ENCODE measurements at regions not wholly inside any gene's neighbourhood (a gene's known extent, or its start where the extent isn't known, plus 50 kb on each side); places are given as distances from the start of the nearest gene placed in this dataset.

DNA sequence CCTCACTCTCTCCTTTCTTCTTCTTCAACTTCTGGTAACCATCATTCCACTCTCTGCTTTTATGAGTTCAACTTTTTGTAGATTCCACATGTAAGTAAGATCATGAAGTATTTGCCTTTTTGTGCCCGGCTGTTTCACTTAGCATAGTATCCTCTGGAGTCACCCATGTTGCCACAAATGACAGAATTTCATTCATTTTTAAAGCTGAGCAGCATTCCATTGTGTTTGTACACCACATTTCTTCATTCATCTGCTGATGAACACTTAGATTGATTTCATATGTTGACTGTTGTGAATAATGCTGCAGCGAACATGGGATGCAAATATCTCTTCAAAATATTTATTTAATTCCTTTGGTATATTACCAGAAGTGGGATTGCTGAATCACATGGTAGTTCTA, 133.6 kb upstream of the ERBB4 start:
- TF ChIP-seq EZH2 (IDR thresholded peaks at IDR 0.05; ENCODE audit: insufficient read depth, poor library complexity, severe bottlenecking) (no peak), EZH2phosphoT487 (IDR thresholded peaks at IDR 0.05; ENCODE audit: insufficient read depth, low read depth) (no peak)
- H3F3A ChIP-seq (ENCODE audit: insufficient read depth), result peaks cover 7% of the 10 kb centered on the region
- no peak overlapping the region for H3K4me2 ChIP-seq (ENCODE audit: unreplicated experiment)
- no peak overlapping the region for H2AFZ ChIP-seq
- no peaks in the 10 kb centered on the region for H3K9me3 ChIP-seq (ENCODE audit: low read depth)
- no peaks in the 10 kb centered on the region for H3K79me2 ChIP-seq (ENCODE audit: insufficient read depth)
- H4K20me1 ChIP-seq (ENCODE audit: insufficient read depth), result no peaks in the 10 kb centered on the region
- DNase-seq, result peak; percentile 51
- in situ Hi-C loops (cut with MboI), result no loop called here
- no peaks in the 10 kb centered on the region for H3K9me2 ChIP-seq (ENCODE audit: insufficient read depth)
- H3K27ac ChIP-seq, result no peak overlapping the region
- WGBS, 2 experiments (ENCODE audit: low coverage in 1 of 2, low lambda C conversion rate in 2 of 2, missing lambda C conversion rate in 2 of 2), result 9 to 10% methylated on average over 2 of the region's 2 CpGs
- no peaks in the 10 kb centered on the region for H3K36me3 ChIP-seq (ENCODE audit: low read depth)
- no peak overlapping the region for H3K4me3 ChIP-seq
- H3K27me3 ChIP-seq (replicated peaks; ENCODE audit: insufficient read depth), result no peaks in the 10 kb centered on the region
- no peaks in the 10 kb centered on the region for H3K4me1 ChIP-seq (ENCODE audit: insufficient read depth)
- H3K9ac ChIP-seq, result no peak overlapping the region

DNA sequence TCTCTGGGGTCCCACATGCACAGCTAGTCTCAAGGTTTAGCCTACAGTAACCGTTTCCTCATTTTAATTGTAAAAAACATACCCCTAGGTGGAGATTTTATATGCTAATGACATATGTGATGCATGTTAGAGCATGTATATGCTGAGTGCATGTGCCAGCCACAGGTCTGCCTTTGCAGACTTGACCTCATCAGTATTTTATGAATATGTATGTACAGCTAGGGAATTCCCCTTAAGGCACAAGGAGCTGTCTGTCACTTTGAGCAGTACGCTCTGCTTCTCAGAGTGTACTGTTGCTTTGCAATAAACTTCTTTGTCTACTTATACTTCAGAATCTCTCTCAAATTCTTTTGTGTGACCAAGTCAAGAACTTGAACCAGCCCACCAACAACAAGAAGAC, 131.2 kb upstream of the ERBB4 start:
- no peak overlapping the region for H3K9ac ChIP-seq
- H3K79me2 ChIP-seq (ENCODE audit: insufficient read depth), result no peaks in the 10 kb centered on the region
- 74 to 77% methylated on average over 2 of the region's 2 CpGs for WGBS, 2 experiments (ENCODE audit: low coverage in 1 of 2, low lambda C conversion rate in 2 of 2, missing lambda C conversion rate in 2 of 2)
- in situ Hi-C loops (cut with MboI), result no loop called here
- no peaks in the 10 kb centered on the region for H4K20me1 ChIP-seq (ENCODE audit: insufficient read depth)
- no peaks in the 10 kb centered on the region for H3K9me3 ChIP-seq (ENCODE audit: low read depth)
- no peak overlapping the region for H3K27ac ChIP-seq
- no peak for DNase-seq
- H3K9me2 ChIP-seq (ENCODE audit: insufficient read depth), result no peaks in the 10 kb centered on the region
- no peak overlapping the region for H3K4me3 ChIP-seq
- H3F3A ChIP-seq (ENCODE audit: insufficient read depth), result peaks cover 7% of the 10 kb centered on the region
- H2AFZ ChIP-seq, result no peak overlapping the region
- H3K36me3 ChIP-seq (ENCODE audit: low read depth), result no peaks in the 10 kb centered on the region
- H3K27me3 ChIP-seq (replicated peaks; ENCODE audit: insufficient read depth), result no peaks in the 10 kb centered on the region
- H3K4me1 ChIP-seq (ENCODE audit: insufficient read depth), result no peaks in the 10 kb centered on the region
- no peak overlapping the region for H3K4me2 ChIP-seq (ENCODE audit: unreplicated experiment)
- TF ChIP-seq EZH2phosphoT487 (IDR thresholded peaks at IDR 0.05; ENCODE audit: insufficient read depth, low read depth) (no peak), EZH2 (IDR thresholded peaks at IDR 0.05; ENCODE audit: insufficient read depth, poor library complexity, severe bottlenecking) (no peak)

DNA sequence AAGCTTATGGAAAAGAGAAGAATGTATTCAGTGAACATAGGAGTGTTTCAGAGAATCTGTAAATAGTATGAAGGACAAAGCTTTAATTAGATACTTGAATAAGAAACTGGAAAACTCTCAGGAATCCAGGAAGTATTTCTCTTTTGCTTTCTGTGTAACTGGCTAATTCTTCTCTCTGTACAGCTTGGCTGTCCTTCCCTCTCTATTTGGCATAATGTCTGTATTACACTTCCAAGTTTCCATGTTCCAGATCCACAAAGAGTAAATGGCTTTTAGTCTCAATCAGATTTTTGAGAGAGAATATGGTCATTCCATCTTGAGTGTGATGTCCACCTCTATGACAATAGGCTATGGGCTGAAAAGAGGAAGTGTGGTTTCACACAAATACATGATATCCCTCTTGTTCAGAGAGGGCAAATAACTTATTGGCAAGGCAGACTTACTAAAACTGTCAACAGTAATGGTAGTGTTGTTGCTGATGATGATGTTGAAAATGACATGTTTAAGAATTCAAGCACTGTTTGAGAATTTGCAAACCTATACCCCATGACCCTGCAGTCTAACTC, 129.2 kb upstream of the ERBB4 start:
- no peaks in the 10 kb centered on the region for H3K36me3 ChIP-seq (ENCODE audit: low read depth)
- H3K4me1 ChIP-seq (ENCODE audit: insufficient read depth), result no peaks in the 10 kb centered on the region
- H3K27ac ChIP-seq, result no peak overlapping the region
- no peaks in the 10 kb centered on the region for H4K20me1 ChIP-seq (ENCODE audit: insufficient read depth)
- no peaks in the 10 kb centered on the region for H3K9me3 ChIP-seq (ENCODE audit: low read depth)
- H3K27me3 ChIP-seq (replicated peaks; ENCODE audit: insufficient read depth), result no peaks in the 10 kb centered on the region
- H3K9me2 ChIP-seq (ENCODE audit: insufficient read depth), result no peaks in the 10 kb centered on the region
- H3K9ac ChIP-seq, result no peak overlapping the region
- no peak overlapping the region for H3K4me2 ChIP-seq (ENCODE audit: unreplicated experiment)
- in situ Hi-C loops (cut with MboI), result no loop called here
- H3F3A ChIP-seq (ENCODE audit: insufficient read depth), result peaks cover 7% of the 10 kb centered on the region
- H3K79me2 ChIP-seq (ENCODE audit: insufficient read depth), result no peaks in the 10 kb centered on the region
- no peak for TF ChIP-seq EZH2phosphoT487 (IDR thresholded peaks at IDR 0.05; ENCODE audit: insufficient read depth, low read depth)
- no peak for TF ChIP-seq EZH2 (IDR thresholded peaks at IDR 0.05; ENCODE audit: insufficient read depth, poor library complexity, severe bottlenecking)
- 0 out of 2 replicates have a peak overlapping the region, but pooled peaks have one; percentile 14 for H2AFZ ChIP-seq
- DNase-seq, result no peak
- H3K4me3 ChIP-seq, result no peak overlapping the region

DNA sequence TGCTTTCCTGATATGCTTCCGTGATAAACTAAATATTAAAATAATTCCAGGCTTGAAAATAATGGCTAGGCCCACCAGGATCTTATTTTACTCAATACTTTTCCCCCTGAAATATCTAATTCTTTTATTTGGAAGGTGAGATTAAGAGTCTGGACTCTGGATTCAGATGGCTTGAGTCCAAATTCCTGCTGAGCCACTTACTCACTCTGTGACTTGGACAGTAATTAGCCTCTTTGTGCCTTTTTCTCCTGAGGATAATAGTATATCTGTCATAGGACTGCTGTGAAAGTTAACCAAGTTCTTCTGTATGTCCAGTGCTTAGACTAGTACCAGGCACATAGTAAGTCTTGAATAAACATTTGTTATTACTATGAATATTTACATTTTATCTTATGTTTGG, 127.3 kb upstream of the ERBB4 start:
- TF ChIP-seq EZH2 (IDR thresholded peaks at IDR 0.05; ENCODE audit: insufficient read depth, poor library complexity, severe bottlenecking) (no peak), EZH2phosphoT487 (IDR thresholded peaks at IDR 0.05; ENCODE audit: insufficient read depth, low read depth) (no peak)
- H3F3A ChIP-seq (ENCODE audit: insufficient read depth), result no peaks in the 10 kb centered on the region
- H3K4me3 ChIP-seq, result no peak overlapping the region
- in situ Hi-C loops (cut with MboI), result no loop called here
- H4K20me1 ChIP-seq (ENCODE audit: insufficient read depth), result no peaks in the 10 kb centered on the region
- no peak overlapping the region for H2AFZ ChIP-seq
- no peak overlapping the region for H3K27ac ChIP-seq
- H3K36me3 ChIP-seq (ENCODE audit: low read depth), result no peaks in the 10 kb centered on the region
- H3K4me2 ChIP-seq (ENCODE audit: unreplicated experiment), result no peak overlapping the region
- WGBS, 2 experiments (ENCODE audit: low coverage in 1 of 2, low lambda C conversion rate in 2 of 2, missing lambda C conversion rate in 2 of 2), result 51 to 59% methylated on average over 1 of the region's 1 CpG
- H3K27me3 ChIP-seq (replicated peaks; ENCODE audit: insufficient read depth), result no peaks in the 10 kb centered on the region
- H3K4me1 ChIP-seq (ENCODE audit: insufficient read depth), result no peaks in the 10 kb centered on the region
- no peaks in the 10 kb centered on the region for H3K9me2 ChIP-seq (ENCODE audit: insufficient read depth)
- no peak overlapping the region for H3K9ac ChIP-seq
- peak; percentile 49 for DNase-seq
- no peaks in the 10 kb centered on the region for H3K79me2 ChIP-seq (ENCODE audit: insufficient read depth)
- no peaks in the 10 kb centered on the region for H3K9me3 ChIP-seq (ENCODE audit: low read depth)

DNA sequence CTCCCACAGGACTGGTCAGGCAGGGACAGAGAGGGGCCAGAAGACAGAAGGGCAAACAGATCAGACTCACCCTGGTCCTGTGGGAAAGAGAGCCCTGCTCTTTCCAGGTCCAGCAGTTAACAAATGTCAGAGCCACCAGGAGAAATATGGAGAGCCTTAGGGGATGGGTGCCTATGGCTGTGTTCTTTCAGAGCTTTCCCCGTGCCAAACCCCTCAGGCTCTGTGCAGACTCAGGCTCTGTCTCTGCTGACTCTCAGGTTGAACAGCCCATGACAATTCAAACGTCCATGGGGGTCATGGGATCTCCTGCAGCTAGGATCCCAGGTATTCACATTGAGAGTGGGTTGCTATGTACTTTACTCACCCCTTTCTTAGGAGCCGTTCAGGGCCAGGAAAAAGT, 120.8 kb upstream of the ERBB4 start:
- WGBS, 2 experiments (ENCODE audit: low coverage in 1 of 2, low lambda C conversion rate in 2 of 2, missing lambda C conversion rate in 2 of 2), result 44 to 45% methylated on average over 3 of the region's 3 CpGs
- Histone ChIP-seq H3F3A (ENCODE audit: insufficient read depth) (no peaks in the 10 kb centered on the region), H3K36me3 (ENCODE audit: low read depth) (no peaks in the 10 kb centered on the region), H3K27ac (no peak overlapping the region), H2AFZ (no peak overlapping the region), H3K9me2 (ENCODE audit: insufficient read depth) (no peaks in the 10 kb centered on the region), H3K9ac (no peak overlapping the region), H3K9me3 (ENCODE audit: low read depth) (no peaks in the 10 kb centered on the region), H3K4me2 (ENCODE audit: unreplicated experiment) (no peak overlapping the region), H3K79me2 (ENCODE audit: insufficient read depth) (no peaks in the 10 kb centered on the region), H4K20me1 (ENCODE audit: insufficient read depth) (no peaks in the 10 kb centered on the region), H3K27me3 (replicated peaks; ENCODE audit: insufficient read depth) (no peaks in the 10 kb centered on the region), H3K4me1 (ENCODE audit: insufficient read depth) (no peaks in the 10 kb centered on the region), H3K4me3 (no peak overlapping the region)
- in situ Hi-C loops (cut with MboI), result no loop called here
- no peak for DNase-seq
- TF ChIP-seq EZH2 (IDR thresholded peaks at IDR 0.05; ENCODE audit: insufficient read depth, poor library complexity, severe bottlenecking) (no peak), EZH2phosphoT487 (IDR thresholded peaks at IDR 0.05; ENCODE audit: insufficient read depth, low read depth) (no peak)
